Daoy (cell line): ENCODE measurements at regions not wholly inside any gene's neighbourhood (a gene's known extent, or its start where the extent isn't known, plus 50 kb on each side); places are given as distances from the start of the nearest gene placed in this dataset.
A peak's percentile ranks its signal among the peaks of the same experiment; 100 is the strongest.

Source experiments
- DNase-seq: peaks from one replicate; pipeline ENCODE4 v3.0.0-alpha.2; 2015; ENCODE audit warnings: low read depth

GRCh38 chr1:244157731-244158438 is 106.8 kb downstream of the ZBTB18 start:
- no peak for DNase-seq

GRCh38 chr1:244159646-244160045 is 108.6 kb downstream of the ZBTB18 start:
- no peak for DNase-seq

- DNase-seq, result no peak
Measured at GRCh38 chr1:244160455-244161235, 109.6 kb downstream of the ZBTB18 start.

GRCh38 chr1:244161236-244161510 is 110.1 kb downstream of the ZBTB18 start:
- no peak for DNase-seq

- DNase-seq, result peak; percentile 44
Measured at GRCh38 chr1:244162786-244163530, 111.9 kb downstream of the ZBTB18 start.

GRCh38 chr1:244163861-244164510 is 112.9 kb downstream of the ZBTB18 start:
- peak; percentile 92 for DNase-seq

GRCh38 chr1:244164511-244164890 is 113.4 kb downstream of the ZBTB18 start:
- DNase-seq, result no peak

- no peak for DNase-seq
Measured at GRCh38 chr1:244165021-244165420, 113.9 kb downstream of the ZBTB18 start.

- no peak for DNase-seq
Measured at GRCh38 chr1:244165701-244166100, 114.6 kb downstream of the ZBTB18 start.

GRCh38 chr1:244171241-244171985 is 120.3 kb downstream of the ZBTB18 start:
- no peak for DNase-seq

GRCh38 chr1:244173240-244173639 is 122.2 kb downstream of the ZBTB18 start:
- DNase-seq, result no peak

- DNase-seq, result no peak
Measured at GRCh38 chr1:244173769-244174168, 122.7 kb downstream of the ZBTB18 start.

- no peak for DNase-seq
Measured at GRCh38 chr1:244174922-244175521, 123.9 kb downstream of the ZBTB18 start.

GRCh38 chr1:244176201-244176600 is 125.1 kb downstream of the ZBTB18 start:
- DNase-seq, result no peak

GRCh38 chr1:244180256-244180655 is 129.2 kb downstream of the ZBTB18 start:
- DNase-seq, result no peak

- DNase-seq, result no peak
Measured at GRCh38 chr1:244181867-244182266, 130.8 kb downstream of the ZBTB18 start.

- no peak for DNase-seq
Measured at GRCh38 chr1:244183037-244183436, 132.0 kb downstream of the ZBTB18 start.

- DNase-seq, result no peak
Measured at GRCh38 chr1:244186372-244186771, 135.3 kb downstream of the ZBTB18 start.

- no peak for DNase-seq
Measured at GRCh38 chr1:244187310-244187709, 136.2 kb downstream of the ZBTB18 start.

GRCh38 chr1:244191581-244191980 is 140.5 kb downstream of the ZBTB18 start:
- no peak for DNase-seq

- no peak for DNase-seq
Measured at GRCh38 chr1:244192325-244192724, 141.2 kb downstream of the ZBTB18 start.
